AG09319 (cell line): ENCODE measurements at regions not wholly inside any gene's neighbourhood (a gene's known extent, or its start where the extent isn't known, plus 50 kb on each side); places are given as distances from the start of the nearest gene placed in this dataset.

Source experiments
- DNase-seq: peaks from one replicate; pipeline ENCODE4 v3.0.0-alpha.2; 2010; ENCODE audit warnings: low read depth; ENCODE audit errors: extremely low read depth
- CTCF ChIP-seq: IDR thresholded peaks from 2 replicates; pipeline ENCODE4 v1.5.1; 2011; ENCODE audit warnings: low read depth, mild to moderate bottlenecking, inconsistent platforms, low read length, moderate library complexity

DNA sequence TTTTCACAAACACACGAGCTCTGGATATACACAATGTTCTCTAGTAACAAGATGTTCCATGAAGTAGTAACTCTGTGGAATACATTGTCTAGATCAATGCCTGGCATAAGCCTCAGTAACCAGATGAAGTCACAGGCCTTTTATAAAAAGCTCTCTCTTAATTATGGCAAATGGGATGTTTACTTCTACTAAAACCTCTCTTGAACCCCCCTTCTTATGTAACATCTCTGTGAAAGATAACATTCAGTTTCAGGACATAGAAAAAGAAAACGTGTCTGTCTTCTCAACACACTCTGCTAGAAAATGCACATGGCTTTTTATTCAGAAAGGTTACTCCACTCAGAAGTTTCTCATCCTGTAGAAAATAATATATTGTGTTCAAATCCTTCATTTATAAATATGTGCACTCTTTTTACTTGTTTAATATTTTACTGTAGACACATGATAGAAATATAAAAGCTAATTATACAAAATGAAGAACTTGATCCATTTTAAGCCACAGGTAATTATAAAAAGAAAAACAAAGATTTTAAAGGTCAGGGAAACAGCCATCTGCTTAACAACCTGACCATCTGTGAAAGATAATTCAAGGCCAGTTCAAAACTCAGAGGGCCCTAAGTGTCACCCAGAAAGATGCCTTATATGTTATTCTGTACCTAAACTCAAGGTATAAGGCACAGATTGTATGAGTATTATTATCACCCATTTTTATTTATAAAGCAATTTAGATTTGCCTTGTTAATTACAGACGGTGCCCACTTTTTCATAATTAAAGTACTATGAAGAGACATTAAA is 812.0 kb downstream of the CDH18 start:
- TF ChIP-seq CTCF = no peak
- no peak for DNase-seq

- TF ChIP-seq CTCF = no peak
- no peak for DNase-seq
Observed at GRCh38 chr5:19179571-19179970, 808.4 kb downstream of the CDH18 start.

- DNase-seq = no peak
- no peak for TF ChIP-seq CTCF
Observed at GRCh38 chr5:19189176-19189575, 798.8 kb downstream of the CDH18 start.

DNA sequence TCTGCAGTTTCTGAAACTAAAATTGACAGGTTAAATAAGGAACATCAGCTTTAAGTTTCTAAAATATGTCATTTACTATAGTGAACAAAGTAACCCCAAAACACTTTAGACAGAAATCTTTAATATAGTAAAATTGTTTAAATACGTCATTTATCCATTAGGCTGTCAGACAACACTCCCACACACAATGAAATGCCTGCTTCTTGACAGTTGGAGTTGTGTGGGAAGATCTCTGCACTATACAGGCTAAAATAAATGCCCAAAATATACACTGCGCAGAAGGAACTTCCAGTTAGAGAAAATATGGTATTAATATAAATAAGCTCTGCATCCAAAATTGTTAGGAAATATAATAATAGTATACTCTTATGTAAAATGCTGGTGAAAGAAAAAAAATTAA is 794.4 kb downstream of the CDH18 start:
- no peak for TF ChIP-seq CTCF
- no peak for DNase-seq

DNA sequence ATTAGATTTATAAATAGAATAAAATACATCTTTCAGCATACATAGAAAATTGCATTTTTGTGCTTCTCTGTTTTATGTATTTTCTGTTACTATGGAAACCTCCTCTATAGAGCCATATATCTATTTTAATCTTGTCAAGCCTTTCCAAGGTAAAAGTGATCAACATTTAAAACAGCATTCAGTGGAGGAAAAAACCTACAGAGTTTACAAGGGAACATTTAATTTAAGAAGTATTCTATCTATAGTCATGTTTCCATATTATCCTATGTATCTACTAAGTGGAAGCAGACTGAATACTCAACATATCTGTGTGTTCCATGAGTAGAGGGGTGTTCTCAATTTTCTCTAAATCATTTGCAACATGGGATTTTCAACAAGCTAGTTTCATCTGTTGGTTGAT is 791.4 kb downstream of the CDH18 start:
- DNase-seq = no peak
- no peak for TF ChIP-seq CTCF

DNA sequence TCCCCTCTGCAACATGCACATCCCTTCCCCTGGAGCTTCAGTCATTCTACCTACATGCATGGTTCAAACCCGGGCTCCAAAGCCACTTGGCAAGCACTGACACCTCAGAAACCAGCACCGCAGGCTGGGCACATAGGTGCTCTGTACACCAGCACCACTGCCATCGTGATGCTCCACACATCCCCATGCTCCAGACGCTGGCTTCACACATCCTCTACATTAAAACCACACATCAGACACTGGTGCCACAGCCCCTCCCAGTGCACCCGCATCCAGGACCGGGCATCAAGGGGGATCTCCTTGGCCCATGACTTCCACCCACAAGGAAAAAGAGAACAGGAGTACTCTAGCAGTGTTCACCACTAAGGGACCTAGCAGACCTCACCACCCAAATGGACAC is 787.7 kb downstream of the CDH18 start:
- DNase-seq = no peak
- TF ChIP-seq CTCF = no peak

GRCh38 chr5:19208397-19208796 is 779.6 kb downstream of the CDH18 start:
- TF ChIP-seq CTCF = no peak
- no peak for DNase-seq
